ENCODE measurements at regions not wholly inside any gene's neighbourhood (a gene's known extent, or its start where the extent isn't known, plus 50 kb on each side); places are given as distances from the start of the nearest gene placed in this dataset.

- no peak for TF ChIP-seq ZNF175 (tag by site-specific recombination; IDR thresholded peaks at IDR 0.05)
- no peak for TF ChIP-seq ZNF701 (tag by site-specific recombination; IDR thresholded peaks at IDR 0.05)
- no peak for TF ChIP-seq ZNF600 (tag by site-specific recombination; IDR thresholded peaks at IDR 0.05)
- no peak for TF ChIP-seq ZBTB10 (tag by site-specific recombination; IDR thresholded peaks at IDR 0.05)
- no peak for TF ChIP-seq ZNF112 (tag by site-specific recombination; IDR thresholded peaks at IDR 0.05)
- TF ChIP-seq, protein P1, sequence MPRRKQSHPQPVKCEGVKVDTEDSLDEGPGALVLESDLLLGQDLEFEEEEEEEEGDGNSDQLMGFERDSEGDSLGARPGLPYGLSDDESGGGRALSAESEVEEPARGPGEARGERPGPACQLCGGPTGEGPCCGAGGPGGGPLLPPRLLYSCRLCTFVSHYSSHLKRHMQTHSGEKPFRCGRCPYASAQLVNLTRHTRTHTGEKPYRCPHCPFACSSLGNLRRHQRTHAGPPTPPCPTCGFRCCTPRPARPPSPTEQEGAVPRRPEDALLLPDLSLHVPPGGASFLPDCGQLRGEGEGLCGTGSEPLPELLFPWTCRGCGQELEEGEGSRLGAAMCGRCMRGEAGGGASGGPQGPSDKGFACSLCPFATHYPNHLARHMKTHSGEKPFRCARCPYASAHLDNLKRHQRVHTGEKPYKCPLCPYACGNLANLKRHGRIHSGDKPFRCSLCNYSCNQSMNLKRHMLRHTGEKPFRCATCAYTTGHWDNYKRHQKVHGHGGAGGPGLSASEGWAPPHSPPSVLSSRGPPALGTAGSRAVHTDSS (tag by site-specific recombination; IDR thresholded peaks at IDR 0.05) = no peak
- TF ChIP-seq ZNF132 (tag by site-specific recombination; IDR thresholded peaks at IDR 0.05; ENCODE audit: borderline replicate concordance) = no peak
- TF ChIP-seq ZNF514 (tag by site-specific recombination; IDR thresholded peaks at IDR 0.05) = no peak; the same call in 1 of the 2 replicates
Measured at GRCh38 chr19:28602675-28603298, 610.2 kb downstream of the UQCRFS1 start (continued).

DNA sequence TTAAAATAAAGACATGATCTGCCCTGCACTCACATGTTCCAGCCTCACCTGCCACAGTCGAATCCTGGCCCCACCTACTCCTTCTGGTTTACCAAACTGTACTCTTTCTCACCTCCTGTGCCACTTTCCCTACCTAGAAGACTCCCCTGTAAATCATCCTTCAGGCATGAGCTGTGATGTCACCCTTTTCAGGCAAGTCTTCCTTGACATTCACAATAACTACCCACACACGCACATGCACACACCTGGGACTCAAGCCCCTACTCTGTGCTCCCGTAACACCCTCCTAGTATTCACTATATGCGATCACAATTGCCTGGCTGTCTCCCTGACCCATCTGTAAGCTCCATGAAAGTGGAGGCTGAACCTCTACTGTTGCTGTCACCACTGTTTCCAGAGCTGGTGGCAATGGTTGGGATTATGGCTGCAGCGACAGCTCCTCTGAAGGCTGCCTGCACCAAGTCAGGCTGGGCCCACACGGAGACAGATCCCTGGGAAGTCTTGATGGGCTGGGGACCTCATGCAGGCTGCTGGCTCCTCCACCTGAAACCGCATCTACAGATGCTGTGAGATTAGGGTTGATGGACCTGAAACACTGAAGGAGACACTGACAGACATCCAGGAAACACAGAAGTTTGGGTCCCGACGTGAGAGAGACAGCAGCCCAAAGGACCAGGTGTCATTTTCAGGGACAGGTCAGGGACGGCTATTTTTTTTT lies 611.1 kb downstream of the UQCRFS1 start:
- Histone ChIP-seq H3K4me1 (ENCODE audit: control insufficient read depth, insufficient read depth, low read length) (peaks cover 7% of the 10 kb centered on the region), H3K9me3 (ENCODE audit: control insufficient read depth, insufficient read depth, low read depth, low read length) (no peaks in the 10 kb centered on the region)
- POLR2A ChIA-PET = no interaction called here

More for the DNA sequence above, 611.1 kb downstream of the UQCRFS1 start:
- no peak for TF ChIP-seq ZNF248 (tag by site-specific recombination; IDR thresholded peaks at IDR 0.05)
- no peak for TF ChIP-seq PRDM1 (tag by site-specific recombination; IDR thresholded peaks at IDR 0.05)
- TF ChIP-seq ZNF843 (tag by site-specific recombination; IDR thresholded peaks at IDR 0.05) = no peak
- no peak for TF ChIP-seq ZNF776 (tag by site-specific recombination; IDR thresholded peaks at IDR 0.05; ENCODE audit: borderline replicate concordance)
- no peak for TF ChIP-seq ZNF670 (tag by site-specific recombination; IDR thresholded peaks at IDR 0.05; ENCODE audit: low read depth)
- TF ChIP-seq ZNF596 (tag by site-specific recombination; IDR thresholded peaks at IDR 0.05) = 0 out of 2 replicates have a peak, but pooled peaks have one; percentile 2
- no peak for TF ChIP-seq ZBTB26 (tag by site-specific recombination; optimal IDR thresholded peaks at IDR 0.05)
- TF ChIP-seq ZNF48 (tag by site-specific recombination; IDR thresholded peaks at IDR 0.05) = no peak
- TF ChIP-seq ZNF311 (tag by site-specific recombination; IDR thresholded peaks at IDR 0.05; ENCODE audit: borderline replicate concordance) = 0 out of 2 replicates have a peak, but pooled peaks have one; percentile 33
- TF ChIP-seq, protein P2, sequence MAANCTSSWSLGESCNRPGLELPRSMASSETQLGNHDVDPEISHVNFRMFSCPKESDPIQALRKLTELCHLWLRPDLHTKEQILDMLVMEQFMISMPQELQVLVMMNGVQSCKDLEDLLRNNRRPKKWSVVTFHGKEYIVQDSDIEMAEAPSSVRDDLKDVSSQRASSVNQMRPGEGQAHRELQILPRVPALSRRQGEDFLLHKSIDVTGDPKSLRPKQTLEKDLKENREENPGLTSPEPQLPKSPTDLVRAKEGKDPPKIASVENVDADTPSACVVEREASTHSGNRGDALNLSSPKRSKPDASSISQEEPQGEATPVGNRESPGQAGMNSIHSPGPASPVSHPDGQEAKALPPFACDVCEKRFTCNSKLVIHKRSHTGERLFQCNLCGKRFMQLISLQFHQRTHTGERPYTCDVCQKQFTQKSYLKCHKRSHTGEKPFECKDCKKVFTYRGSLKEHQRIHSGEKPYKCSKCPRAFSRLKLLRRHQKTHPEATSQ (tag by site-specific recombination; IDR thresholded peaks at IDR 0.05) = no peak
- no peak for TF ChIP-seq ZXDB (tag by site-specific recombination; IDR thresholded peaks at IDR 0.05)
- TF ChIP-seq ZNF223 (tag by site-specific recombination; IDR thresholded peaks at IDR 0.05) = no peak
- no peak for TF ChIP-seq ZBTB20 (tag by site-specific recombination; IDR thresholded peaks at IDR 0.05)
- no peak for TF ChIP-seq ZNF704 (tag by site-specific recombination; IDR thresholded peaks at IDR 0.05)
- TF ChIP-seq ZNF354C (tag by site-specific recombination; IDR thresholded peaks at IDR 0.05; ENCODE audit: borderline replicate concordance, low read depth) = no peak
- peak; percentile 54; the same call in 1 of the 2 replicates for TF ChIP-seq ZNF157 (tag by site-specific recombination; IDR thresholded peaks at IDR 0.05)
- TF ChIP-seq ZNF2 (tag by site-specific recombination; IDR thresholded peaks at IDR 0.05) = no peak
- CTCF ChIA-PET = interaction anchor here (1.3 kb wide), 1 partner anchor 32 kb away, joined by 5 read pairs; no protein-coding TSS in a partner anchor
- H3K4me3 ChIP-seq (ENCODE audit: low read depth, low read length) = no peak overlapping the region
- H3K27ac ChIP-seq (ENCODE audit: extremely low read depth, low read depth, low read length) = no peak overlapping the region
- peaks cover 0 to 4% of the 10 kb centered on the region in 2 experiments; a peak in 1 of 3 replicates for H3K36me3 ChIP-seq (ENCODE audit: control insufficient read depth in 2 of 2, insufficient read depth in 1 of 2, low read length in 2 of 2)
